ENCODE measurements at regions not wholly inside any gene's neighbourhood (a gene's known extent, or its start where the extent isn't known, plus 50 kb on each side); places are given as distances from the start of the nearest gene placed in this dataset.

DNA sequence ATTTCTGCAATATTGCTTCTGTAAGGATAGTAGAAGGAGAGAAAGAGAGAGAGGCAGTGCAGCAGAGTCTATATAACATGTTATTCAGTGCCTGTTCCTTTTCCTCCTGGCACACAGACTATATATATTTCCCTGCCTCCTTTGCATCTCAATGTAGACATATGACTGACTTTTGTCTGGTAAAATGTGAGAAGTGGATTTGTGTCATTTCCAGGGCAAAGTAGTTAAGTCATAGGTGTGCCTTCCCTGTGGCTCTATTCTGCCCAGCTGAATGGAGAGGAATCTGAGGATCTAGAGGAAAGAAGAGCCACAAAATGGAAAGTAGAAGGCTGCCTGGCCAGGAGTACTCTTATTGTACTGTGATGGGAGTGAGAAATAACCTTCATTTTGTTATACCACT, 54.6 kb upstream of the CADPS start:
- TF ChIP-seq, protein P1, sequence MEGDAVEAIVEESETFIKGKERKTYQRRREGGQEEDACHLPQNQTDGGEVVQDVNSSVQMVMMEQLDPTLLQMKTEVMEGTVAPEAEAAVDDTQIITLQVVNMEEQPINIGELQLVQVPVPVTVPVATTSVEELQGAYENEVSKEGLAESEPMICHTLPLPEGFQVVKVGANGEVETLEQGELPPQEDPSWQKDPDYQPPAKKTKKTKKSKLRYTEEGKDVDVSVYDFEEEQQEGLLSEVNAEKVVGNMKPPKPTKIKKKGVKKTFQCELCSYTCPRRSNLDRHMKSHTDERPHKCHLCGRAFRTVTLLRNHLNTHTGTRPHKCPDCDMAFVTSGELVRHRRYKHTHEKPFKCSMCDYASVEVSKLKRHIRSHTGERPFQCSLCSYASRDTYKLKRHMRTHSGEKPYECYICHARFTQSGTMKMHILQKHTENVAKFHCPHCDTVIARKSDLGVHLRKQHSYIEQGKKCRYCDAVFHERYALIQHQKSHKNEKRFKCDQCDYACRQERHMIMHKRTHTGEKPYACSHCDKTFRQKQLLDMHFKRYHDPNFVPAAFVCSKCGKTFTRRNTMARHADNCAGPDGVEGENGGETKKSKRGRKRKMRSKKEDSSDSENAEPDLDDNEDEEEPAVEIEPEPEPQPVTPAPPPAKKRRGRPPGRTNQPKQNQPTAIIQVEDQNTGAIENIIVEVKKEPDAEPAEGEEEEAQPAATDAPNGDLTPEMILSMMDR (IDR thresholded peaks at IDR 0.05): no peak
- TF ChIP-seq POLR2A (IDR thresholded peaks at IDR 0.05): no peak
